Astrocyte of the hippocampus (primary cell): ENCODE measurements at regions not wholly inside any gene's neighbourhood (a gene's known extent, or its start where the extent isn't known, plus 50 kb on each side); places are given as distances from the start of the nearest gene placed in this dataset.

Experiments used
- DNase-seq: peaks from one replicate; pipeline ENCODE4 v3.0.0; 2011; ENCODE audit warnings: low read depth, low spot score

GRCh38 chr16:66144641-66145040, 221.8 kb upstream of the CDH5 start:
- no peak for DNase-seq

- no peak for DNase-seq
Measured at GRCh38 chr16:66143415-66143814, 223.1 kb upstream of the CDH5 start.

- no peak for DNase-seq
Measured at GRCh38 chr16:66141885-66142284, 224.6 kb upstream of the CDH5 start.

GRCh38 chr16:66137853-66138252, 228.6 kb upstream of the CDH5 start:
- DNase-seq: no peak

GRCh38 chr16:66136841-66137240, 229.7 kb upstream of the CDH5 start:
- DNase-seq: no peak

GRCh38 chr16:66135838-66136237, 230.7 kb upstream of the CDH5 start:
- DNase-seq: no peak

- peak; percentile 55 for DNase-seq
Measured at GRCh38 chr16:66135421-66135831, 231.1 kb upstream of the CDH5 start.

- no peak for DNase-seq
Measured at GRCh38 chr16:66134875-66135274, 231.6 kb upstream of the CDH5 start.

GRCh38 chr16:66133643-66134338, 232.7 kb upstream of the CDH5 start:
- DNase-seq: no peak

GRCh38 chr16:66131895-66132294, 234.6 kb upstream of the CDH5 start:
- DNase-seq: no peak

- DNase-seq: peak; percentile 38
Measured at GRCh38 chr16:66131156-66131807, 235.2 kb upstream of the CDH5 start.

GRCh38 chr16:66130296-66130905, 236.1 kb upstream of the CDH5 start:
- DNase-seq: peak; percentile 84

- no peak for DNase-seq
Measured at GRCh38 chr16:66129196-66129595, 237.3 kb upstream of the CDH5 start.

- DNase-seq: no peak
Measured at GRCh38 chr16:66128371-66128770, 238.1 kb upstream of the CDH5 start.

GRCh38 chr16:66127459-66128370, 238.8 kb upstream of the CDH5 start:
- peak; percentile 49 for DNase-seq

- no peak for DNase-seq
Measured at GRCh38 chr16:66121466-66121865, 245.0 kb upstream of the CDH5 start.

- DNase-seq: peak; percentile 42
Measured at GRCh38 chr16:66120656-66121055, 245.8 kb upstream of the CDH5 start.

GRCh38 chr16:66116163-66117002, 250.1 kb upstream of the CDH5 start:
- no peak for DNase-seq

GRCh38 chr16:66115373-66115772, 251.1 kb upstream of the CDH5 start:
- no peak for DNase-seq

GRCh38 chr16:66113223-66113622, 253.3 kb upstream of the CDH5 start:
- DNase-seq: no peak

- DNase-seq: no peak
Measured at GRCh38 chr16:66109677-66110076, 256.8 kb upstream of the CDH5 start.
